Testis (tissue), 2 donors: ENCODE measurements at regions not wholly inside any gene's neighbourhood (a gene's known extent, or its start where the extent isn't known, plus 50 kb on each side); places are given as distances from the start of the nearest gene placed in this dataset.

Experiments
- POLR2A ChIP-seq: fragments of 450-650 bp; IDR thresholded peaks from one replicate; pipeline ENCODE4 v1.6.1; 2017; ENCODE audit warnings: antibody characterized with exemption, mild to moderate bottlenecking, moderate library complexity
- TF ChIP-seq, protein P1 (sequence below), 3 experiments: fragments of 450-650 bp in 2 of 3; fragments of 200-600 bp in 1 of 3; sonication (generic) in 1 of 3; IDR thresholded peaks; one replicate each; pipeline ENCODE4 v1.5.1; 2016 to 2019; ENCODE audit warnings: antibody characterized with exemption in 3 of 3, mild to moderate bottlenecking in 2 of 3, moderate library complexity in 1 of 3

DNA sequence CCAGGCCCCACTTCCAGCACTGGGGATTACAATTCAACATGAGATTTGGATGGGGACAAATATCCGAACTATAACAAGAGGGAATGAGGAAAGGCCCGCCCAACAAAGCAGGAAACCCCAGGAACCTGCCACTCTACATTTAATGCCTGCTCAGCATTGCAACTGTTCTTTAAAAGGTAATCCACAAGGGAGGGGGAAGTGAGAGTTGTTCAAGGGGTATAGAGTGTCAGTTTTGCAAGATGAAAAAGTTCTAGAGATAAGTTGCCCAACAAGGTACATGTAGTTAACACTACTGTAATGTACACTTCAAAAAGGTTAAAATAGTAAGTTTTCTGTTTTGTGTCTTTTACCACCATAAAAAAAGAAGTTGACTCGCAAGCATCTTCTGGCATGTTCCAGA, 137.6 kb downstream of the MBD2 start:
- no peak for TF ChIP-seq POLR2A
- TF ChIP-seq, protein P1, sequence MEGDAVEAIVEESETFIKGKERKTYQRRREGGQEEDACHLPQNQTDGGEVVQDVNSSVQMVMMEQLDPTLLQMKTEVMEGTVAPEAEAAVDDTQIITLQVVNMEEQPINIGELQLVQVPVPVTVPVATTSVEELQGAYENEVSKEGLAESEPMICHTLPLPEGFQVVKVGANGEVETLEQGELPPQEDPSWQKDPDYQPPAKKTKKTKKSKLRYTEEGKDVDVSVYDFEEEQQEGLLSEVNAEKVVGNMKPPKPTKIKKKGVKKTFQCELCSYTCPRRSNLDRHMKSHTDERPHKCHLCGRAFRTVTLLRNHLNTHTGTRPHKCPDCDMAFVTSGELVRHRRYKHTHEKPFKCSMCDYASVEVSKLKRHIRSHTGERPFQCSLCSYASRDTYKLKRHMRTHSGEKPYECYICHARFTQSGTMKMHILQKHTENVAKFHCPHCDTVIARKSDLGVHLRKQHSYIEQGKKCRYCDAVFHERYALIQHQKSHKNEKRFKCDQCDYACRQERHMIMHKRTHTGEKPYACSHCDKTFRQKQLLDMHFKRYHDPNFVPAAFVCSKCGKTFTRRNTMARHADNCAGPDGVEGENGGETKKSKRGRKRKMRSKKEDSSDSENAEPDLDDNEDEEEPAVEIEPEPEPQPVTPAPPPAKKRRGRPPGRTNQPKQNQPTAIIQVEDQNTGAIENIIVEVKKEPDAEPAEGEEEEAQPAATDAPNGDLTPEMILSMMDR (IDR thresholded peaks at IDR 0.05): no peak
